ENCODE measurements at regions not wholly inside any gene's neighbourhood (a gene's known extent, or its start where the extent isn't known, plus 50 kb on each side); places are given as distances from the start of the nearest gene placed in this dataset.

DNA sequence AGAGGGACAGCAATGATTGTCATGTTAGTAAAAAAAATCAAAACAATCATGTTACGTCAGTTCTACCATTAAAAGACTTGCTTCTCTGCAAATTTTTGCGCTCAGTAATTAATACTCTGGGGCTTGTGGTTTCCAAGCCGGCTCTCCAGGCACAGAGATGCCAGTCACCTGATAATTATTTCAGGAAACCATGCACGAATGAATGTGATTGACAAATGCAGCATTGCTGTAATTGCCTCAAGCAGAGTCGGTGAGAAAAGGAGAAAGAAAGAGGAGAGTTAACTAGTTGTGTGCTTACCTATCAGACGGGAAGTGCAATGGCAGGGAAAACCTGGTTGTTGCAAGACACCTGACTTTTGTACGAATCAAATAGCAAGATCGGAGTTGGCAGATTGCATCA, 609.8 kb upstream of the MKI67 start:
- Mint-ChIP-seq H3K27ac (no peak overlapping the region), H3K36me3 (no peaks in the 10 kb centered on the region), H3K9me3 (no peaks in the 10 kb centered on the region), H3K4me1 (no peaks in the 10 kb centered on the region), H3K27me3 (peaks cover 4 to 22% of the 10 kb centered on the region in 2 donors), H3K4me3 (no peak overlapping the region)
- no peak for DNase-seq
- ATAC-seq (replicated peaks) = no peak

DNA sequence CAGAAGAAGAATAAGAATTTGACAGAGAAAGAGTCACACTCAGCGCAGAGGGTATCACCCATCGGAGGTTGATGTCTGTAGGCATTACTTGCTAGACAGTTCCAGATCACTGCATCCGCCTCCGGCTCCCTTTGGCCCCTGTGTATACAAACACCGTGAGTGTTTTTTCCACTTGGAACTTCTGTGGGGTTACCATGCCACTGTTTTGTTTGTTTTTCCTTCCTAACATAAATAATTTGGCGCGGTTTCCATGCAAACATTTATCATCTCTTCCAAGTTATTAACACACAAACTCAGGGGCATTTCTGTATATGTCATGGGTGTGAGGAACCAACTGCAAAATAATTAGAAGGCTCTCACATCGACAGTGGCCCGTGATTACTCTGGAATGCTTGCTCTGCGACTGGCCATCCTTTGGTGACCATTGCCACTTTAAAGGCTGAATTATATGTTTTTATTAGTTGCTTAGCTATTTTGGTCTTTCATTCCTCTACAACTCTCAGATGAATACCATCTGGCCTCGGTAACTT, 612.2 kb upstream of the MKI67 start:
- DNase-seq (no peak), ATAC-seq (replicated peaks) (no peak)
- no peaks in the 10 kb centered on the region for H3K4me1 Mint-ChIP-seq
- no peak overlapping the region for H3K27ac Mint-ChIP-seq
- no peak overlapping the region for H3K4me3 Mint-ChIP-seq
- no peaks in the 10 kb centered on the region for H3K9me3 Mint-ChIP-seq
- peaks cover 7 to 32% of the 10 kb centered on the region in 2 donors for H3K27me3 Mint-ChIP-seq
- H3K36me3 Mint-ChIP-seq = no peaks in the 10 kb centered on the region

DNA sequence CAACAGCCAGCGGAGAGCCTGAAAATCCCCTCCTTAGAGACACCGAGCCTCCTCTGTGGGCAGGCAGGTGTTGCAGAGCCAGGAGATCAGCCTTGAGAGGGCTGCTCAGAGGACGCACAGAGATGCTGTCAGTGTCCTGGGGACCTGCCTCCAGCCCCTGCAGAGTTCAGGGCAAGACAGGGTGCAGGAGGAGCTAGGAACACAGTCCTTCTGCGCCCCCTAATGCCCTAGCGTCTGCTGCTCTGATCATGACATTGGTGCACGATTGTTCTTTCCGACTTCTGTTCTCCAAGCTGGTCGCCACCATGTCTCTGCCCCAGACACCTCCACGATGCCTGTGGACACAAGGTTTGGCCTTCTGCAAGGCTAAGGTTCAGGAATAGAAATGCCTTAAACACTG, 613.7 kb upstream of the MKI67 start:
- Mint-ChIP-seq H3K27ac (no peak overlapping the region), H3K27me3 (peaks cover 7 to 28% of the 10 kb centered on the region in 2 donors), H3K36me3 (no peaks in the 10 kb centered on the region), H3K9me3 (no peaks in the 10 kb centered on the region), H3K4me3 (no peak overlapping the region), H3K4me1 (no peaks in the 10 kb centered on the region)
- ATAC-seq (replicated peaks) (no peak), DNase-seq (no peak)

DNA sequence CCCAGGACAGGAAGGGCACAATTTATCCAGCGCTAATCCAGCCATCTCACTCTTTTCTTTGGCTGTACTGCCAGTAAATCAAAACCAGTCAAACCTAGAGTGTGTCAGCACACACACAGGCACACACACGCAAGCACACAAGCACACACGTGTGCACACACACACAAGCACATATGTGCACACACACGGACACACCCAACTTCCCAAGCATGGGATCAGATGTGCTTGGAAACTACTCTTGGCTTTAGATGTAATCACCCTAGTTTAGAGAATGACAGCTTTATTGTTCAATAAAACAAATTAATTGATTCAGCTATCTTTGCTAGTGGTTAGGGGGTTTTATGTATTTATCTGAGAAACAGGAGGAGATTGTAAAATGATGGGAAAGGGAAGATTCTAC, 615.0 kb upstream of the MKI67 start:
- Mint-ChIP-seq H3K27me3 (peaks cover 17 to 36% of the 10 kb centered on the region in 2 donors), H3K27ac (no peak overlapping the region), H3K9me3 (no peaks in the 10 kb centered on the region), H3K4me1 (no peaks in the 10 kb centered on the region), H3K4me3 (no peak overlapping the region), H3K36me3 (no peaks in the 10 kb centered on the region)
- no peak for DNase-seq
- ATAC-seq (replicated peaks) = no peak

DNA sequence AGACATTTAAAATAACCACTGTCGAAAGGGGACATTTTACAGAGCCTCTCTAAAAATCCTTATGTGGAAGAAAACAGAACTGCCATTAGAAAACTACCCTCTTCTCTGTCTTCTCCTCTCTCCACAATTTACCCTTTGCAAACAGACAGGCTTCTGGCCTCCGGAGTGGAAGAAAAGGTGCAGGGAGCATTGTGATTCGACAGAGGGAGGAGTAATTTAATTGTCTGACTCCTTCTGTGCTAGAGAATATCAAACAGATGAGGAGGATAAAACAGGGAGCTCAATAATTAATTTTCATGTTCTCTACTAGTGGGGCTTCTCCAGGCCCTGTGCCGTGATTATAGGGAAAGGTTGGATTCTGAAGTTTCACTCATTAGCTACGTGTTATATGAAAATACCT, 615.5 kb upstream of the MKI67 start:
- Mint-ChIP-seq H3K36me3 (no peaks in the 10 kb centered on the region), H3K9me3 (no peaks in the 10 kb centered on the region), H3K4me3 (no peak overlapping the region), H3K27ac (no peak overlapping the region), H3K4me1 (no peaks in the 10 kb centered on the region), H3K27me3 (peaks cover 17 to 36% of the 10 kb centered on the region in 2 donors)
- ATAC-seq (replicated peaks) (no peak), DNase-seq (no peak)

DNA sequence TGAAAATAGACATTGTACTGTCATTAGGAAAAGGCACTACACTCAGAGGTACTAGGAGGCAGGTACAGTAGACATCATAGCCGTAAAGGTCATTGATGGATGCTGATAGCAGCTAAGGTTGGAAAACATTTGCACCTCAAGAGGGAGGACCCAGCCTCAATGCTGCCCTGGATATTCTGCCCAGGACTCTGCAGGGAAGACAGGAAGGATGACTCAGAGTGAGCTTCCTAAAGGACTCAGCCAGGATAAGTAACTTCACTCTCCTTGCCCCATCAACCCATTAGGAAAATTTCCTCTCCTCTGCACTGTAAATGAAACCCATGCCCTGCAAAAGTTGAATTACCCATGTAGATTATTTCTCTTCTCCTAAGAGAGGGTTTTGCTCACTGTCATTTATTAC, 617.9 kb upstream of the MKI67 start:
- Mint-ChIP-seq H3K4me1 (no peaks in the 10 kb centered on the region), H3K9me3 (no peaks in the 10 kb centered on the region), H3K36me3 (no peaks in the 10 kb centered on the region), H3K27ac (no peak overlapping the region), H3K4me3 (no peak overlapping the region), H3K27me3 (peaks cover 17 to 36% of the 10 kb centered on the region in 2 donors)
- DNase-seq = no peak
- no peak for ATAC-seq (replicated peaks)

DNA sequence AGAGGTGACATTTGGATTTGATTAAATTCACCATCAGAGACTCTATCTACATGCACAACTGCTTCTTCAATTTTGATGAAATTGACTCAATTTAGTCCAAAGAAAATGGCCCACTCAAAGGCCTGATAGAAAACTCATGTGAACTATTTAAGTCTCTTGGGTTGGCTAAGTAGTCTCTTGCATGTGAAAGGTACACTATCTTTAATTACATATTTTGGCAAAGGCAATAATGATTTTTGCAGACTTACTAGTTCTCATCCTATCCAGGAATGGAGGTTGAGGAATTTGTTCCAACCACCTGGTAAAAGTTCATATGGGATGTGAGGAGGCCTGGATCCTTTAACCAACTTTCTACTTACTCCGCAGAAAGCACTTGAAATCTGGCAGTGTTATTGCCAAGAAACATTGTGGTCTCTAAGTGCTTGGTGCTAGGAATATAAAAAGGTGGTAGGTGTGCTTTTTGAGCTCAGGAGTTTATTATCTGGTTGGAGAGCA, 618.6 kb upstream of the MKI67 start:
- Mint-ChIP-seq H3K36me3 (no peaks in the 10 kb centered on the region), H3K27ac (no peak overlapping the region), H3K4me1 (no peaks in the 10 kb centered on the region), H3K27me3 (peaks cover 17 to 35% of the 10 kb centered on the region in 2 donors), H3K9me3 (no peaks in the 10 kb centered on the region), H3K4me3 (no peak overlapping the region)
- ATAC-seq (replicated peaks) (no peak), DNase-seq (no peak)

DNA sequence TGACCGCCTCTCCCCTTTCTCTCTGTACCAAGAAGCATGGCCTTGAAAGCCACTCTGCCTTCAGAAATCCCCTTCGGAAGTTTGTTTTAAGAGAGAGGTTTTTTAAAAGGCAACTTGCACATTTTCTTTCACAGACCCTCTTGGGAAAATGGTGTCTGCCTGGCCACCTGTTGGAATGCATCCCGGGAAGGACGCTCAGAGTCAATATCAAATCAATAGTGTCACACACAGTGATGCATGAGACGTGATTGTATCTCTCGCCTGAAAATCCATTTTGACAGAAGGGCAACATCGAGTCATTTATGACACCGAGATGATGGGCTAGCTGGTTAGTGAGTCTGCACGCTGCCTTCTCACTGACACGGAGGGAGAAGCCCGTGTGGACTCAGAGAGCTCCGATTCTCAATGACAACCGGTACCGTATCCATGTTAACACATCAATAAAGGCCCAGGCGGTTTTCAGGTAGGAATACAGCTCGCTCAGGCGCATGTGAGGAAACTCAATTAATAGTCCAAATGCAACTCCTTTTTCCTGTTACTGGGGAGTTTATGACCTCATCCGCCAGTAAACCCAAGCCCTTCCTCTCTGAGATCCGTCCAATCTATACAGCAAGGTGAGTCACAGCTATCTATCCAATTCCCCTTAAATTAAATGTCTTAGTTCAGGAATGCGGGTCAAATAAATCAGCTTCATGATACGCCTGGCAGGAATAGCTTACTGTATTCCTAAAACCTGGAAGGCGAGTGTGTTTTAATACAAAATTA, 621.5 kb upstream of the MKI67 start:
- DNase-seq (no peak), ATAC-seq (replicated peaks) (no peak)
- Mint-ChIP-seq H3K9me3 (peaks cover 0 to 3% of the 10 kb centered on the region in 2 donors), H3K4me3 (no peak overlapping the region), H3K27ac (no peak overlapping the region), H3K36me3 (no peaks in the 10 kb centered on the region), H3K27me3 (peaks cover 14 to 25% of the 10 kb centered on the region in 2 donors), H3K4me1 (no peaks in the 10 kb centered on the region)

DNA sequence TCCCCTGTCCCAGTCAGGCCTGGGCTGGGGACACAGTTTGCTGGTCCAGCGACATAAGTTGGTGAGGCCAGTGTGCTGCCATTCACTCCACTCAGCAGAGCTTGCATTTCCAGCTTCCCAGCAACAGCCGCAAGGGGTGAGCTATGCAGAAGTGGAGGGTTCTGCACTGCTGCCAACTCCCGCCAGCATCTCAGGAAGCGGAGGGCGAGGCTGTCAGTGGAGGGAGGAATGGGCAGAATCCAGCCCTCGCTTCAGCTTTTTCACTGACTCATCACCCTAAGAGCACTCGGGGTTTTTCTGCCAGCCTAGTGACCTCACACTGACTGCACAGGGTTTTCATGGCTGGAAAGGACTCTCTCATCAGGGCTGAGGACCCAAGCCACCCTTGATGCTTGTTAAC, 625.1 kb upstream of the MKI67 start:
- H3K4me1 Mint-ChIP-seq = no peaks in the 10 kb centered on the region
- no peak overlapping the region for H3K27ac Mint-ChIP-seq
- DNase-seq (no peak), ATAC-seq (replicated peaks) (no peak)
- H3K4me3 Mint-ChIP-seq = no peak overlapping the region
- H3K36me3 Mint-ChIP-seq = no peaks in the 10 kb centered on the region
- peaks cover 0 to 5% of the 10 kb centered on the region in 2 donors for H3K9me3 Mint-ChIP-seq
- H3K27me3 Mint-ChIP-seq = peaks cover 0 to 7% of the 10 kb centered on the region in 2 donors

DNA sequence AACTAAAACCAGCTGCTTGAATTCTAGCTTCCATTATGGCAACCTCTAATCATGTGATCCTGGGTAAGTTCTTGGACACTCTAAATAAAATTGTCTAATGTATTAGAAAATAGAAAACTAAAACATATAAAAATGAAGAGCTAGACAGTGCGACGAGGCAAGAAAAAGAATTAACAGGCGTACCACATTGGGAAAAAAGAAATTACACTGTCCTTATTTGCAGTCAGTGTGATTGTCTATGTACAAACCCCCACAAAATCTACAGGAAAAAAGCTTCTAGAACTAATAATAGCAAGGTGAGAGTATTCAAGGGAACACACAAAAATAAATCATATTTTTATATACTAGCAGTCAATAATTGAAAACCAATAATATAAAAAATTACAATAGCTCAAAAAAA, 625.6 kb upstream of the MKI67 start:
- ATAC-seq (replicated peaks) = no peak
- Mint-ChIP-seq H3K4me3 (no peak overlapping the region), H3K36me3 (no peaks in the 10 kb centered on the region), H3K27me3 (peaks cover 0 to 7% of the 10 kb centered on the region in 2 donors), H3K9me3 (peaks cover 0 to 5% of the 10 kb centered on the region in 2 donors), H3K4me1 (no peaks in the 10 kb centered on the region), H3K27ac (no peak overlapping the region)
- DNase-seq = no peak

DNA sequence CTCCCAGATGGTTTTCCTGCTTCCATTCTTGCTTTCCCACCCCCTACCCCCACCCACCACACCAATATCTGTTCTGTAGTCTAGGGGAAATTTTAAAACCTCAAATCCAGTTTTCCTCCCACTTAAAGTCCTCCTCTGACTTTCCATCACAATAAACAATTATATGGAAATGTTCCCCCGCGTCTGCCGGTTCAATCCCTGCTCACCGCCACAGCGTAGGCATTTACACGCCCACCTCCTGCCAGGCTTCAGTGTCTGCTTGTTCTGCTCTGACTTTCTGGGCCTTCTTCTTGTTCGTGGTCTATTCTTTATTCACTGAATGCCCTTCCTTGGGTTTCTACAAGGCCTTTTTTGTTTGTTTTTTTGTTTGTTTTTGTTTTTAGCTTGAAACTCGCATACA, 633.0 kb upstream of the MKI67 start:
- Mint-ChIP-seq H3K4me3 (no peak overlapping the region), H3K4me1 (no peaks in the 10 kb centered on the region), H3K9me3 (peaks cover 0 to 1% of the 10 kb centered on the region in 2 donors), H3K27me3 (no peaks in the 10 kb centered on the region), H3K27ac (no peak overlapping the region), H3K36me3 (no peaks in the 10 kb centered on the region)
- DNase-seq (no peak), ATAC-seq (replicated peaks) (no peak)

DNA sequence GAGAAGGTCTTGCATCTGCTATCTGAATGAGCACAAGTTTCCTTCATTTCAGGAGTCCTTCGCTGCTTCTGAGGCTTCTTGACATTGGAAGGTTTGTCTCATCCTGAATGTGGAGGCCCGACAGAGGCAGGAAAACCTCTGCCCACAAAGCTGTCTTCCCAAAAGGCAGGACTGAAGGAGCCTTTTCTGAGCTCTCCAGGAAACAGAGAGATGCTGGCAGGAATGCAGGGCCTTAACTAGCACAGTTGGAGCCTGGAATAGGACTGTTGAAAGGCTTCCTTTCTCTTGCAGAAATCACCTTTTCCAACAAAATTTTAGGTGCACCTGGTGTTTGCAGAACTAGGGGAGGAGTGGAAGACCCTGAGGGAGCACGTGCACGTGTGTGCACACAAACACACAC, 637.4 kb upstream of the MKI67 start:
- Mint-ChIP-seq H3K27me3 (no peaks in the 10 kb centered on the region), H3K27ac (no peak overlapping the region), H3K4me3 (no peak overlapping the region), H3K36me3 (no peaks in the 10 kb centered on the region), H3K9me3 (peaks cover 0 to 1% of the 10 kb centered on the region in 2 donors), H3K4me1 (no peaks in the 10 kb centered on the region)
- ATAC-seq (replicated peaks) (no peak), DNase-seq (no peak)

DNA sequence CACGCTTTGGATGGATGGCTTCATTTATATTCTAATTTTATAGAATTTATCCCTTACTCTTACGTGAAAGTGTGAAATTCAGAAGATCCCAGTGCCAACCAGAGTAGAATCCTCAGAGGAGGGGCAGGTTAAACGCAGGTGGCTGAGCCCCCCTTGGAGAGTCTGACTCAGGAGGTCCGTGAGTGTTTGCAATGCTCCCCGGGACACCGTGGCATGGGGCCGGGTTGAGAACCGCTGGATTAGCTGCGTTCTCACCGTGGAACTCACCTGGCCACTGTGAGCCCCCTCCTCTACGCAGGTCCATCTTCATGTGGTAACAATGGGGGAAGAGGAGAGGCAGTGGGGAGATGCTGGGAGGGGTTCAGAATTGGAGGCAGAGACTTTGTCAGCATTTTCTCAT, 638.0 kb upstream of the MKI67 start:
- Mint-ChIP-seq H3K9me3 (peaks cover 0 to 1% of the 10 kb centered on the region in 2 donors), H3K4me3 (no peak overlapping the region), H3K27ac (no peak overlapping the region), H3K27me3 (peaks cover 0 to 2% of the 10 kb centered on the region in 2 donors), H3K36me3 (no peaks in the 10 kb centered on the region), H3K4me1 (no peaks in the 10 kb centered on the region)
- ATAC-seq (replicated peaks) (no peak), DNase-seq (no peak)

DNA sequence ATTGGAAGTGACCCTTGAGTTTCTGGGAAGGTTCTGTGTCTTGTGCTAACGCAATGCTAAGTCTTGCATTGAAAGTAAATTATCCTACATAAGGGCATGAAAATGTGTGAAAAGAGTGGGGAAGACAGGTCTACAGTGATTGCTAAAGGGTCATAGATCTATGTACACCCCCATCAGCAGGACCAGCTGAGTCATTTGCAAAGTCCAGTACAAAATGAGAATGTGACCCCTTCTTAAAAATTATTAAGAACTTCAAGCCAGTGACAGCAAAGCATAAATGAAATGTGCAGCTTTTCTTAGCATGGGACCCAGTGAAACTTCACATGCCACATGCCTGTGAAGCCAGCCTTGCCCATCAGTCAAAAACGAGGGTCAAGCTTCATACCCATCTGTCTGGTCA, 640.7 kb upstream of the MKI67 start:
- Mint-ChIP-seq H3K4me3 (no peak overlapping the region), H3K9me3 (peaks cover 0 to 3% of the 10 kb centered on the region in 2 donors)

DNA sequence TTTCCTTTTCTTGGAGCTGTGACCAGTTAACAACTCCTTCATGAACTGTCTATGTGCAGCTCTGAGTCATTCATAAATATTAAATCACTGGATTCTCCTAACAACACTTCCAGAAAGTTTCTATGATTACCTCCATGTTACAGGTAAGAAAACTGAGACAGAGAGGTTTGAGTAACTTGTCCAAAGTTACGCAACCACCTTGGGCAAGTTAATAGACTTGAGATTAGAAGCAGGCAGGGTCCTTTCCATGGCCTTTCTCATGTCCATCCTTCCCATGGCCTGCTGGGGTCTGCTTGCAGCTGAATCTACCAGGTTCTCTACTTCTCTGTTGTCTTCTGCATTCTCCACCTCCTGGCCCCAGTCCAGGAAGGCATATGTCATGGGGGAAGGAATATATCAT, 648.8 kb upstream of the MKI67 start:
- no peaks in the 10 kb centered on the region for H3K27me3 Mint-ChIP-seq
- H3K4me1 Mint-ChIP-seq = no peaks in the 10 kb centered on the region
- H3K27ac Mint-ChIP-seq = no peak overlapping the region
- H3K4me3 Mint-ChIP-seq = no peak overlapping the region
- ATAC-seq (replicated peaks) (no peak), DNase-seq (no peak)
- H3K36me3 Mint-ChIP-seq = no peaks in the 10 kb centered on the region
- peaks cover 8 to 10% of the 10 kb centered on the region in 2 donors for H3K9me3 Mint-ChIP-seq

More for the DNA sequence above, 640.7 kb upstream of the MKI67 start:
- ATAC-seq (replicated peaks) = no peak
- no peak for DNase-seq
- Mint-ChIP-seq H3K4me1 (no peaks in the 10 kb centered on the region), H3K27me3 (peaks cover 0 to 5% of the 10 kb centered on the region in 2 donors), H3K27ac (no peak overlapping the region), H3K36me3 (no peaks in the 10 kb centered on the region)

Data from stimulated activated naive B cell treated with anti-CD40 and anti-IgM and Interleukin-4, amounts not matched to agents 10 μg/mL and 1 μg/mL and 100 μg/mL, for 72 hours (primary cell).